NCI-H510A treated with DMSO at 0.1 percent for 48 hours (cell line): ENCODE measurements at regions not wholly inside any gene's neighbourhood (a gene's known extent, or its start where the extent isn't known, plus 50 kb on each side); places are given as distances from the start of the nearest gene placed in this dataset.
"Not testable (repeated sequence)": the region's sequence is repeated elsewhere in the genome, so short reads cannot be mapped to it uniquely, and the experiment has no call there.

Experiments
- DNase-seq: peaks from one replicate; lab custom pipeline; 2025; lab: John Stamatoyannopoulos, UW

DNA sequence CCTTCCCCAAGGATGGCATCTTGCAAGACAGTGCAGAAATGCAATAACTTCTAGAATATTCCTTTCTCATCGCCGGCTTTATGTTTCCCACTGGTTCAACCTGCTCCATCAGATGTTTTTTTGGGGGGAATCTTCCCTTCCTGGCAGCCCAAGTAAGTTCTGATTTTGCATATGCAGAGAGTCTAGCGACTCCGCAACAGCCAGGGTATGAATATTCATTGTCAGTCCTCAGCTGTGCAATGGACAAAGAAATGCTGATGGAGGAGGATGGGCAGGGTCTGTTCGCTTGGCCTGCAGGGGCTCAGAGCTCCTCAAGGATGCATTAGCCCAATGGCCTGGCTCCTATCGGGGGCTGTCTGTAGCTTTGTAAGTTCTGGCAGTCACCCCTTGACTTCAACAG lies 358.8 kb upstream of the CCL2 start:
- DNase-seq = no peak

GRCh38 chr17:33901085-33901484 lies 354.0 kb upstream of the CCL2 start:
- no peak for DNase-seq

GRCh38 chr17:33902901-33903449 lies 352.1 kb upstream of the CCL2 start:
- DNase-seq = no peak

DNA sequence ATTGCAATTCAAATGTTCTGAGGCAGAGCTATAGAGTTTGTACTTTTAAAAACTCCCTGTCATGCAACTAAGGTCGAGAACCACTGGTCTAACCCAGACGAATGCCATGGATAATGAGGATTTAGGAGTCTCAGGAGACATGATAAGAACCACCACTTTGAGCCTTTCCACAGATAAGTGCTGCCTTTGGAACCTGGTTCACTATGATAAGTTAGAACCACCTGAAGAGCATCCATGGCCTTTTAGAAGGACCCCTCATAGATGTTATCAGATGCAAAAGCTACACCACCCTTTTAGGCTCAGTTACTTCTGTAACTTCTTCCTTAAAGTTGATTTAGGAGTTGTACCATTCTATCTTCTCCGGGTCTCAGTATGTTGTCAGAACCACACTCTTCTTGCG lies 350.6 kb upstream of the CCL2 start:
- no peak for DNase-seq

DNA sequence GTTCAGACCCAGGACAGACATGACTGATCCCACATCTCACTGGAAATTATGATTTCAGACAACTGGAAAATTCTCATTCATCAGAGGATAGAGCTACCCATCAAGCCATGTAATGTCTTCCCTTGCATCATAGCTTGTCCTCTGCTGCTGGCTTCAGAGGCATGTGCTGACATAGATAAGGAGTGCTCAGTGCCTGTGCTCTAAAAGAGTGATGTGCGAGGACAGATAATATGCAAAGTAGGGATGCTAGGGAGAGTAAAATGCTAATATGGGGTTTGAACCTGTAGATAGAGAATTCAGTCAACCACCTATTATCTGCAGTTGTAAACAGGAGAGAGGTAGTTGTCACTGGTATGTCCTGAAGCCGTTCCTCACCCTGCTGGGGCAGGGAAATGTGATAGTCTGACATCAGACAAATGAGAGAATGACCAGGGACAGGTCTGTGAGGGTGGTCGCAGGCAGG lies 349.7 kb upstream of the CCL2 start:
- no peak for DNase-seq

GRCh38 chr17:33908363-33909064 lies 346.6 kb upstream of the CCL2 start:
- DNase-seq = no peak

DNA sequence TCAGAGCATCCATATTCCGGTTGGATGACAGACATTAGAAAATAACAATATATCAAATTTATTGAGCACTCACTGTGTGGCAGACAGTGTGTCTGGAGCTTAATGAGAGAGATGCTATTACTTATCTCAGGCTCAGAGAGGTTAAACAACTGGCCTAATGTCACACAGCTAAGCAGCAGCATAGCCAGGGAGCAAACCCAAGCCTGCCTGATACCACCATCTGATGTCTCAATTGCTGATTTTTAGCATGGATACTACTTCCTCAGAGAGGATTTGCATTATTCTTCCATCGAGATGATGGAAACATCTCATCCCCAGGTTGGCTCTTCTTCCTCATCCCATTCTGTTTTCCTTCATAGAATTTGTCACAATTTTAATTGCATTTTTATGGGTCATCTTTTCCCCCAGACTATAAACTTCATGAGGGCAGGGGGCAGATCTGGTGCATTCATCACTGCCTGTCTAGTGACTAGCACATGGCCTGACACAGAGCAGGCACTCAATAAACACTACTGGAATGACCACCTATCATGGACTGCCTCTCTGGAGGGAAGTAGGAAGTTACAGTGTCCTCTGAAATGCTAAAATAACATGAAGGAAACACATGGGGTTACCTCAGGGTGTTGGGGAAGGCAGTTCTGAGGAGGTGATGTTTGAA lies 344.8 kb upstream of the CCL2 start:
- no peak for DNase-seq

GRCh38 chr17:33914125-33914524 lies 341.0 kb upstream of the CCL2 start:
- no peak for DNase-seq

DNA sequence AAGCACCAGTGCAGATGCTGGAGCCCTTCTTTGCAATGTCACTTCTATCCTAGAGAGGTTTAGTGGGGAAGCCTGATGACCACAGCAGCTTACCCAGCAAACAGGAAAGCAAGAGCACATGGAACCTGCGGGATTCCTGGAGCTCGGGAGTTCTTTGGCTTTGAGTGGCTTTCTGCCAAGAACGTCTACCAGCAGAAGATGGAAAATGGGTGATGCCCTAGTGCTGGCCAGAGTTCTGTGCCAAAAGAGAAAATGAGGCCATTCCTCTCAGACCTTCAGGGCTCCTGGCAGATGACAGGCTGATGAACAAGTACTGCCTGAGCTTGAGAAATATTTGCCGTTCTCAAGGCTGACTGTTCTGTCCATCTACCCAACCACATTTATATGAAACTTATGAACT lies 332.1 kb upstream of the CCL2 start:
- no peak for DNase-seq

- no peak for DNase-seq
Measured at GRCh38 chr17:33924104-33924503, 331.0 kb upstream of the CCL2 start.

GRCh38 chr17:33925649-33926048 lies 329.4 kb upstream of the CCL2 start:
- DNase-seq = no peak

DNA sequence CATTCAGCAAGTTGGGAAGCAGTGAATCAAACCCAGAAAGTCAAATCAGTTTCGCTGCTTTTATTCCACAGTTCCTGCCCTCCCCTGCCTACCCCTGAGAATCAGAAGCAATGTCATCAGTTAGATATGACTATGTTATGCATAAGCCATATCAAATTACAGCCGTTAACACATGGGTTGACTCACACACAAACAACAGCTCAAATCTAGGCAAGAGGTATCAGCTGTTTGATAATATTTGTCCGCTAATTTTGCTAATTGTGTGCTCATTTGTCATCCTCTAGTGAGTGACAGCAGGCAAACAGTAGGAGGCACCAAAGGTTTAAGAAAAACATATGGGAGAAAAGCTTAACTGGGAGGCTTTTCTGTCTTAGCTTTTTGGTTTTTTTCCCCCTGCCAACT lies 327.4 kb upstream of the CCL2 start:
- DNase-seq = no peak

- no peak for DNase-seq
Measured at GRCh38 chr17:33929181-33929724, 325.8 kb upstream of the CCL2 start.

DNA sequence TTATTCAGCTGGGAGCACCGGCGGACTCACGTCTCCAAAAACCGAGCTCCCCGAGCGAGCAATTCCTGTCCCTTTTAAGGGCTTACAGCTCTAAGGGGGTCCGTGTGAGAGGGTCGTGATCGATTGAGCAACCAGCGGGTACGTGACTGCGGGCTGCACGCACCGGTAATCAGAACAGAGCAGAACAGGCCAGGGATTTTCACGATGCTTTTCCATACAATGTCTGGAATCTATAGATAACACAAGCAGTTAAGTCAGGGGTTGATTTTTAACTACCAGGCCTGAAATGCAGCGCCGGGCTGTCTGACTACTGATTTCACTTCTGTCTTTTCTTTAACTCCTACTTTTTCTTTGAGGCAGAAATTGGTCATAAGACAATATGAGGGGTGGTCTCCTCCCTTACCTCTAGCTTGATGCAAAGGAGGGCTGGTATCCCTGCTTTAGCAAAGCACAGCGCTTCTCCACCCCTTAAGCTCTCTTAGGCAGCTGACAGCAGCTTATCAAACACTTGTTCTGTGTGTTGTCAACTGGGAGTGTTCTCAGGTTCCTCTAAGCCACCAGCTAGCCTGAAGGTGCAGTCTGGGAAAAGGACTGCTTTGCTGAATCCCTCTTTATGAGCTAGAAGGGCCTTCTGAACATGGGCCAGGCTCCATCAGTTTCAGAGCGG lies 323.8 kb upstream of the CCL2 start:
- not testable (repeated sequence) for DNase-seq

GRCh38 chr17:33932996-33933395 lies 322.1 kb upstream of the CCL2 start:
- no peak for DNase-seq

DNA sequence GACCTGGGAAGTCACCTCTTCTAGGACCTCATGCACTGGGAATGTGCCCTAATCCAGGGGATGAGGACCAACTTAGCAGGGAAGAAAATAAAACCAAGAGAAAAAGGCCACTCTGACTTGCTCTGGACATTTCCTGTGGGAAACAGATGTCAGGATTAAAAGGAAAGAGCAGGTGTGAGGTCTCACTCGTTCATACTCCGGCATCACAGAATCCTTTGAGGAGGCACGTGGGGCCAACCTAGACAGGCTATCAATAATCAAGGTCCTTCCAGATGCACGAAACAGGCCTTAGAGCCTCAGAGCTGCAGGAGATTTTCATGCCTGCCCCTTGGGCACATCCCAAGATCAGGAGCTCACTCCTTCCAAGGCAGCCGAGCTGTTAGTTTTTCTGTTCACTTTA lies 321.5 kb upstream of the CCL2 start:
- no peak for DNase-seq

GRCh38 chr17:33934696-33935095 lies 320.4 kb upstream of the CCL2 start:
- no peak for DNase-seq

DNA sequence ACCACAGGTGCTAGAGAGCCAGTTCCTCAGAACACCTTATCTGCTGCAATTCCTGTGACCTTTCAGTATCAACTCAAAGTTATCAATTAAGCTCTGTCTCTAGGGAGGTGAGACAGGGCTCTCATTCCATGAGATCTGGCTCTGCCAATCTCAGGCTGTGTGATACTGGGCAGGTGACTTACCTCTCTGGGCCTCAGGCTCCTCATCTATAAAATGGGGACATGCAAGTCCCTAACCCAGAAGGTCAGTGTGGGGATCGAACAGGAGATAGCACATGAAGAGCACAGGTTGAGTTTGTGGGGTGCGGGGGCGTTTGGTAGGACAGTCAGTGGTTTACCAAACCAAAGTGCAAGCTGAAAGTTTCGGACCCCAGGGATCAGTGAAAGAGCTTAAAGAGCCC lies 319.3 kb upstream of the CCL2 start:
- no peak for DNase-seq

- no peak for DNase-seq
Measured at GRCh38 chr17:33936764-33937163, 318.3 kb upstream of the CCL2 start.

DNA sequence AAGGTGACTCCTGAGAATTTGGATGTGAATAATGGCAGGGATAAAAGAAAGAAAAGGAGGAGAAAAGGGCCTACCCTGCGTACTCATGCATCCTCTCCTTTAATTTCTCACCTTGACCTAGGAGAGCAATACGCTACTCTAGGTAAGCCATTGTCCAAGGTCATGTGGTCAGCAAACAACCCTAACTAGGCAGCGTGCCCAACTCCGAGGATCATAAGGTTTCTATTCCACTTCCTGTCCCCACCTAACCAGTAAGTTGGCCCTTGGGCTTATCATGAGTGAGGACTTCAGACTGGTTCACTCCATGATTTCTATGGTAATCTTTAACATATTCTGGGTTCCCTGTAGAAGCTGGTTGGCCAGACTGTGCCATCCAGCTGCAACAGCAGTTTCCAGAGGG lies 315.1 kb upstream of the CCL2 start:
- no peak for DNase-seq

DNA sequence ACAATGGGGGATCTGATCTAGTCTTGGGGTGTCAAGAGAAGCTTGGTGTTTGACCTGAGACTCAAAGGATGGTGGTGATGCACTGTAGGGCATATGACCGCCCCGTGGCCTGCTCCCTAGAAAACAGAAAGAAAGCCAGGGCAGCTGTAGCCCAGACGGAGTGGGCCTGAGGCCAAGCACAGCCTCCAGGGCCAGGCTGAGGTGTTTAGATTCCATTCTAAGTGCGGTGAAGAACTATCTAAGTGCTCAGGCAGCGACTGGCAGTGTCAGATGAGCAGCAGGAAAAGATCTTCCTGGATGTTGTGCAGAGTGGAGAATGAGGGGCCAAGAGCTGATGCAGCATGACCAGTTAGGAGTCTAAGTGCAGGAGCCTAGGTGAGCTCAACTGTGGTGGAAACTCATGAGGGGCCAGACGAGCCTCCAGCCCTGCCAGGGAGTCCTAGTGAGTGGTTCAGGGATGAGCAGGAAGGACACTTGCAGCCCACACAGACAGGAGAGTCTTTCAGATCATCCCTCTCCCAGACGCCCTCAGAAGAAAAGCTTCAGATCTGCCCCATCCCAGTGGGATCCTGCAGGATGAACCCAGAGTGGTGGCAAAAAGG lies 314.2 kb upstream of the CCL2 start:
- DNase-seq = no peak

DNA sequence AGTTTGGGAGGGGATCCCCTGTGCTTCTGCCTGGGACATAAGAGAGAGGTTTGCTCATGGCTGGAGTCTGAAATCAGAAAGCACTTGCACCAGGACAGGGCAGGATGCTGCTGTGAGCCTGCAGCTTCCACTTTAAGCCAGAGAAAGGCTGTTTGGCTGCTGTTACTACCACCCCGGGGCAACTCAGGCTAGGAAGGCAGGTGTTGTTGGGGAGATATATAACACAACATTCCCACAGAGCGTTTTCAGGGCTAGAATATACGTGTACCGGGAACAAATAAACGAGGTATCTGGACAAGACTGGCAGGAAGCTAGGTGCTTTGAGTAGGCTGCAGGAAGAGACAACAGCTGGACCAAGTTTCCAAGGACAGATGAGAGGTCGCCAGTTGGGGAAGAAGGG lies 313.3 kb upstream of the CCL2 start:
- no peak for DNase-seq
